ENCODE measurements at regions not wholly inside any gene's neighbourhood (a gene's known extent, or its start where the extent isn't known, plus 50 kb on each side); places are given as distances from the start of the nearest gene placed in this dataset.
"Not testable (repeated sequence)": the region's sequence is repeated elsewhere in the genome, so short reads cannot be mapped to it uniquely, and the experiment has no call there.

DNA sequence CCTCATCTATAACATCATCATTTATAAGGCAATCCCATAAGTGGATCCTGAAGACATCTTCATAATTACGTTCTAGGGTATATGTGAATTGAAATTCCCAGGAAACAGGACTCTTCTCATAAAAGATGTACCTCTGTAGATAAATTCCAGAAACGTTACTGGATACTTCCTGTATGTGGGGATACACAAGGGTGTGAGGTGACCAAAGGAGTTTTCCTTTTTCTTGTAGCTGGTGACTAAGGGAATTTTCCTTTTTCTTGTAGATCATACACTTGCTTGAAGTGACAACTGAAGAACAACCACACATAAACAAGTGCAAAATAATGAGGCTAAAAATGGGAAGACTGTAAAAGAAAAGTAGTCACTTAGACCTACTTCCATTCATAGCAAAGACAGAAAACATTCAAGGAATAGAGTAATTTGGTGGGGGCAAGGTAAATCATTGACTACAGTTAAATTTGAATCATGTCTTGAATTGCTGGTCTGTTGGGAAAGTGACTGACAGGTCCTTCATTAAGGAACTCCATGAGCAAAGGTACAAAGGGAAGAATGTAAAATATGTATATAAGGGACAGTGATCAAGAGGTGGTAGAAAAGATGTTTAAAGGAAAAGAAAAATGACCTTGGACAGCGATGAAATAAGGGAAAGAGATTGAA lies 53.2 kb upstream of the UBE2E3 start:
- DNase-seq: no peak

DNA sequence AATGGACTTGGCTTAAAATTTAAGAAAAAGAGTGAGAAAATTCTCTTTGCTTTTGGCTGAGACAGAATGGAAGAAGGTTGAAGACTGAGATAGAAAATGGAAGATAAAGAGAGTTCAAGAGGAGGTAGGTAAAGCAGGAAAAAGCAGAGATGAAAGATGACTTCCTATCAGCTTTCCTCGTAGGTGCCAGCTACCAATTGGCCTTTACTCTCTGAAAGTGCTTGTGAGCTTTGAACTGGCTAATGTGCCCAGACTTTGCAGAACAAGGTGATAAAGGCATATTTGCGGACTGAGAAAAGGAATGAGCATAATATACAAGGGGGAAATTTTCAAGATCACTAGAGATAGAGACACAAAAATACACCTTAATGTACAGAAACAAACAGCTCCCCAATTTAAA lies 54.7 kb upstream of the UBE2E3 start:
- DNase-seq: no peak

DNA sequence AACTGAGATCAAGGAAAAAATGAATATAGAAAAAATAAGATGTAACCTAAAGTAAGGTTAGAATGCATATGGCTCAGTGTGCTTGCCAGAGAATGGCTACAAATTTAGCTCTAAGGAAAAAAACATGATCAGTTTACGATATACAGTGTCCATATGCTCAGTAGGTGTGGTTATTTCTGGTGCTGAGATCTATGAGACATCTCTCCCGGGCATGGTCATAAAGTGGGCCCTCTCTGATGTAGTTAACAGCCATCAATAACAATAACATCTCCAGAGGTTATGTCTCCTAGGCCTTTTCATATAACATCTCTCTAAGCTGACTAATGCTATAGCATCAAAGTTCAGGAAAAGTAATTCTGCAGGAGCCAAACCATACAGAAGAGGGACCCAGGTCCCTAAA lies 56.3 kb upstream of the UBE2E3 start:
- no peak for DNase-seq

DNA sequence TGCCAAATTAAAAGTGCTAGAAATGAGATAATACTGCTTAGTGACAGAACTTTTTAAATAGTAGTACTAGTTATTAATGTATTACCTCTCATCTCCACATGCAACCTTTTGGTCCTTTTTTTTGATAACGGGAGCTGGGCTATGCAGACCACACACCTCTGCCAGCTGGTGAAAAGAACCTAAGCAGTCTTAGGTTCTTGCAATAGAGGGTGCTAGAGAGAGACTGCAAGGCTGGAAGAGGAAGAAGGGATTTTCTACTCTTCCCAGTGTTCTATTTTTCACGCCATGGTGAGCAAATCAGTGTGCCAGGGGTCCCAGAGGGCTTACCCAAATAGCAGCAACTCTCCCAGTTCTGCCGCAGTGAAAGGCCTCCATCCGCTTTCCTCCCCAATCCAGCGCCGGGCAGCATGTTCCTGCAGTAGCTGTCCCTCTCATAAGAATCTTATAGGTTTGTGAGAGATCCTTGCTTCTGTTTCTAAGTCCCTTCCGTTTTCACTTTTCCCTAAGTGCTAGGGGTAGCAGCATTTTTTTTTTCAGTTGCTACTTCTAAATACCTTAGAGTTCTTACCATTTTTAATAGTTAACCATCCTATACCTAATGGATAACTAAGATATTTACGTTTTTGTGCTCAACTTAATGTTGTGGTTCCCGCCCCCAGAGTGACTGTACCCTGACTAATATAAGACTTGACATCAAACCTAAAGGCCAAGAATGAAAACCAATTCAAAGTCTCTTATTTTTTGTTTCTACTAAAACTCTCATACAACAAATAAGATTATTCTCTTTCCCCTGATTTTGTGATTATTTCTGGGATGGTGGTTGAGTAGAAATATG lies 69.4 kb upstream of the UBE2E3 start:
- DNase-seq: no peak

DNA sequence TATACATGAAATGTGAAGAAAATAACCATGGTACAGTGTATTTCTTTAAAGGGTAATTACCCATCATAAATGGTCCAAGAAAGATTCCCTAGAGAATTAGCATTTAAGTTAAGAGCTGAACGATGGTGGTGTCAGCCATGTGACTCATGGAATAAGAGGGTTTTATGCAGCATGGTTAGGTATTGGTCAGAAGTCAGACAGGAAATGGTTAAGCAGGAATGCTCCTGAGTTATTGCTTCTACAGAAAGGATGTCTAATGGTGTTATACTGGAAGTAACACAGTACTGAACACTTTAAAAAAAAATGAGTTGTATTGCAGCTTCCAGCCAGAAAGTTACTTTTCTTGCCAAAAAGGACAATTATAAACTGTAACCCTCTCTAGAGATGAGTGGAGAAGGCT lies 72.7 kb upstream of the UBE2E3 start:
- DNase-seq: no peak

DNA sequence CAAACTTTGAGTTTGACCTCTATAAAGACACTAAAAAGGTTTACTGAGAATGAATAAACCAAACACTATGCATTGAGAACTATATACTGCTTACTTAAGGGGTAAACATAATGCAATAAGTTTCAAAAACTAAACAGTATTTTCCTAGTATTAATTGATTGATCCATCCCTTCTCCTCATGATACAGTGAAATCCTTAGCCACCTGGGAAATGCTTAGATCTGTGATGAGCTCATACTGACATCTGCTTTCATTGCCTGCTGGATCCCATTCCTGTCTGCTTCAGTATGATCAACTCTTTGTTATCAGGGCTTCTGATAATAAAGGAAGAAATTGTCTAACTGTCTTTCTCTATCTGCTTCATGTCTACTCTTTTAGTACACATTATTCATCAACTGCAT lies 74.9 kb upstream of the UBE2E3 start:
- peak; percentile 6 for DNase-seq

DNA sequence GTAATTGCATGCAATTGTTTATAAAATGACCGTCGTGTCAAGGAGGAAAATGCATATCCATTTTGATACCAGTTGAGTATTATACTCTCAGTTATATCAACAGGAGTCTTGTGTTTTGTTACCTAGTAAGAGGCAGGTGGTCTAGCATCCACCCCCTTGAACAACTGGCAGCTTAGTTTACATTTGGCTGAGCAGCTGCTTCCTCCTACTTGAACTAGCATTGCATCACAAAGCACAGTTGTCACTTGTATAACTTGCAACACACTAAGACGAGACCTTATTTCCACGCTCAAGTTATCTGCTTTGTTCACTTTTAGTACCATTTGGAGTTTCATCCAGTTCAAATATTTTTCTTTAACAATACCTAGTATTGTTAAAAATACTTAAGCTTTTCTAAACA lies 75.4 kb upstream of the UBE2E3 start:
- DNase-seq: peak; percentile 6

DNA sequence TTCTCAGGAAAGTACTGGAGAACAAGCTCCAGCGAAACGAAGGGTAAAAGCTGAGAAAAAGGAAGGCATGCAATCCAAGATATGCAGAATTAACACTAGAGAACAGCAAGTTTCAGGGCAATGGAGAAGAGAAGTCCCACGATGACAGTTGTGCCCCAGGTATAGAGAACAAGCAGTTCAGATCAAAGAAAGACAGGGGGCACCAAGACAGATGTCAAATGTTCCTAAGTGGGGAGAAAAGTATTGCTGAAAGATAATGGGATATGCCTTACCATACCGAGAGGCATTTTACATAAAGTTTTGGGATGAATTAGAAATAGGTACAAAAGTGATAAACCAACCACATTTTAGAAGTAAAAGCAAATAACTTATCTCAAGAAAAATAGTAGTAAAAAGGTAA lies 79.1 kb upstream of the UBE2E3 start:
- DNase-seq: no peak

DNA sequence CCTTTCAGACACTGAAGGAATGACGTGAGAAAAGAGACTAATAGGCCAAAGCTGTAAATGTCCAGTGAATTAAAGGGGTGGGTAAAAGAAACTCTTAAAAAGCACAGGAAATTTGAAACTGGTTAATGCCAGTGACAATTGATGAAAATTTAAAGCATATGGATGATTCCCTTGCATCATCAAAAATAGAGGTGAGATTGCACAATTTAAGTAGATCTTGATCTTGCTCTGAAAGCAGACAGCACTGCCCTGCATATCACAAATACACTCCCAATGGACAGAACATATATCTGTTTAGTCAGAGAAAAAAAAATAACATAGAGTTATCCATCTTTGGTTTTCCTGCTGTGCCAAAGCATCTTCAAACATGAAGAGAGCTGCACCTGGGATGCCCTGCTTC lies 86.7 kb upstream of the UBE2E3 start:
- DNase-seq: no peak

DNA sequence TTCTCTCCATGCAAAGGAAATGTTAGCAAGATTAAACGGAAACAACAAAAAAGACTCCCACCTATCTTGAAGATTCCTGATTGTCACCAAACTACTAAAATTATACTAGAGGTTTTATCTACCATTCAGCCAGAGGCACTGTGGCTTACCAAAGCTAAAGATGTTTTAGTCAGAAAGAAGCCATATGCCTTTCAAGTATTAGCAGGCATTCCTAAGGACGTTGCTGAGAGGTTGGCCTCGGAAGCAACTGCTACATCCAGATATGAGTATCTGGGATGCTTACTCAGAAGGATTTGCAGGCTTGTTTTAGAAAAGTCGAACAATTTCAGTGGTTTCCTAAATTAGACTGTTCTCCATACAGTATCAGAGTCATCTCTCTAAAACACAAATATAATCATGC lies 88.3 kb upstream of the UBE2E3 start:
- no peak for DNase-seq

DNA sequence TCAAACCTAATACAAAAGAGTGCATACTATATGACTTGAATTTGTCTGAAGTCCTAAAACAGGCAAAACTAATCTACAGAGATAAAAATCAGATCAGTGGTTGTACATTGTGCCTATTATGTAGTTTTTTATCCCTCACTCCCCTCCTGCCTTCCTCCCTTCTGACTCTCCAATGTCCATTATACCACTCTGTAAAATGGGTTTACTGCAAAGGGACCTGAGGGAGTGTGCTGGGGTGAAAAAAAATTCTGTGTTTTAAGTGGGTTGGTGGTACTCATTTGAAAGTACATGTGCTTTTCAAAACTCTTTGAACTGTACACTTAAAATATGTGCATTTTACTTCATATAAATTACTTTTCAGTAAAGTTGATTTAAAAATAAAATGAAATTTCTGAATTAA lies 89.0 kb upstream of the UBE2E3 start:
- DNase-seq: no peak

DNA sequence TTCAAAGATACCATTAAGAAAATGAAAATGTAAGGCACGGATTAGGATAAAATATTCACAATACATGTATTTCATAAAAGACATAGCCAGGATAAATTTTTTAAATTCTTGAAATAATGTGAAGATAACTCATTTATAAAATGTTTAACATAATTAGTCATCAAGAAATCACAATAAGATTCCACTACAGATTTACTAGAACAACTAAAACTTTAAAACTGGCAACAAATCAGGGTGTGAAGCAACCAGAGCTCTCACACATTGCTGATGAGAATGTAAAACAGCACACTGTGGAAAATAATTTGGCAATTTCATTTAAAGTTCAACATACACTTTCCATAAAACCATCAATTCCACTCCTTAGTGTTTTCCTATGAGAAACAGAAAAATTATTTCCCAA lies 89.6 kb upstream of the UBE2E3 start:
- no peak for DNase-seq

DNA sequence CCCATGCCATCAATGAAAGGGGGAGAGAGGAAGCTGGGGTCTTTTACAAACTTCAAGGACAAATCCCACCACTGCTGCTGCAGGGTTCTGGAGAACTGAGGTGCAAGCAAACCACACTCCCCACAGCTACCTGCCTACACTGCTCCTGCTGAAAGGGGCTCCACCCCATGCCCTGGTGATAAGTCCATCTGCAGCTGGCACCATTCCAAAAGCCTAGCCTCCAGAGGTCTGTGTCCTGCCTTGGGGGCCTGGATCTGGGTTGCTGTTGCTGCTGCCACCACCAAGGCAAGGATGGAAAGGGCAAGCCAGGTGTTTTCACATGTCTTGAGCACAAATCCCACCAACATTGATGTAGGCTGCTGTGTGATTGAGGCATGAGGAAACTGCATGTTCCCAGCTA lies 97.4 kb upstream of the UBE2E3 start:
- DNase-seq: no peak

DNA sequence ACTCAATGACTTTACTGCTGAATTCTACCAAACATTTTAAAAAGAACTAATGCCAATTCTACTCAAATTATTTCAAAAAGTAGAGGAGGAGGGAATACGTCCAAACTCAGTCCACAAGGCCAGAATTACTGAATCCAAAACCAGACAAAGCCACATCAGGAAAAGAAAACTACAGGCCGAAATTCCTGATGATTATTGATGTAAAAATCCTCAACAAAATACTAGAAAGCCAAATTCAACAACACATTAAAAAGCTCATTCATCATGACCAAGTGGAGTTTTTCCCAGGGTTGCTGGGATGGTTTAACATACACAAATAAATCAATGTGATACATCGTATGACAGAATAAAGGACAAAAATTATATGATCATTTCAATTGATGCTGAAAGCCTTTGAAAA lies 103.9 kb upstream of the UBE2E3 start:
- no peak for DNase-seq

DNA sequence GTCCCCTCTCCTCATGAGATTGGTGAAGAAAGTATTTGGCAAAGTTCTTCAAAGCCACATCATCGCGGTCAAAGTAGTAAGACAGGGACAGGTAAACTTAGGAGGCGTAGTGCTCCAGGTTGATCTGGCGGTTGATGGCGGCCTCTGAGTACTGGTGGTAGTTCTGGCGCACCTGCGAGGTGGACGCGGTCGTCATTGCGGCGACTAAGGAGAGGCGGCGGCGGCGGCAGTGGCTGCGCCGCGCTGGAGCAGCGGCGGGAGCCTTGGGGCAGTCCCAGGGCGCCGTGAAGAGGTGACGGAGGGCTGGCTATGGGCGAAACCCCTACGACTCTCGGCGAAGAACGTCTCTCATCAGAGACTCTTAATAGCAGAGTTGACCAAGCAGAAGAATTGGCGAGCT lies 107.2 kb upstream of the UBE2E3 start:
- no peak for DNase-seq

DNA sequence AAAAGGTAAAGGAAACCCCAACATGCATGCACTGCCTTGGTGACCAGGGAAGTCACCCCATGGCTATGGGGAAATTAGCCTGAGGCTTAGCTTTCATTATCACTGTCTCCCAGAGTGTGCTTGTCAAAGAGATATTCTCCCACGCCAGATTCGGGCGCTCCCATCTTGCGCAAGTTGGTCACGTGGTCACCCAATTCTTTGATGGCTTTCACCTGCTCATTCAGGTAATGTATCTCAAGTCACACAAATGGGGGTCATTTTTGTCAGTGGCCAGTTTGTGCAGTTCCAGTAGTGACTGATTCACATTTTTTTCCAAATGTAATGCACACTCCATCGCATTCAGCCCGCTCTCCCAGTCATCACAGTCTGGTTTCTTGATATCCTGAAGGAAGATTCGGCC lies 107.6 kb upstream of the UBE2E3 start:
- not testable (repeated sequence) for DNase-seq

DNA sequence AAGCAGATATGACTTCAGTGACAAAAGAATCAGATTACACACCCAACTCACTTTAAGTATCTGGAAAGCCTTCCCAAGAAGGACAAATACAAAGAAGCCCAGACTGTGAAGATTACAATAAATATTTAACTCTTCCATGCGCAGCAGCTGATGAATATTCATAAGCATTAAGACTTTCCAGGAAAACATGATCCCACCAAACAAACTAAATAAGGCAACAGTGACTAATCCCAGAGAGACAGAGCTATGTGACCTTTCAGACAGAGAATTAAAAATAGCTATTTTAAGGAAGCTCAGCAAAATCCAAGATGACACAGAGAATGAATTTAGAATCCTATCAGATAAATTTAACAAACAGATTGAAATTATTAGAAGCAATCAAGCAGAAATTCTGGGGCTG lies 108.2 kb upstream of the UBE2E3 start:
- DNase-seq: no peak

DNA sequence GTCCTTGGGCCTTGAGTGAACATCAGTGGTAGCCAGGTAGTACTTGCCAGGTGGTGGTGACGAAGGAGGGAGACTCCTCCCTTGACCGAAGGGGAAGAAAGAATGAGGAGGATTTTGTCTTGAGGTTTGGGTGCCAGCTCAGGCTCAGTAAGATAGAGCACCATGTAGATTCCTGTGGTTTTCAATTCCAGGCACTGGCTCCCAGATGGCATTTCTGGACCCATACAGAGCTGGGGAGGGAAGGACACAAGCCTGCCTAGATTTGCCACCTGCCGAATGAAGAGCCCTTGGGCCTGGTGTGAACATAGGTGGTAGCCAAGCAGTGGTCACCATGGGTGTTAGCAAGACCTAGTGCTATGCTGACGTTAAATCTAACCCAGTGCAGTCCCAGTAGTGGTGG lies 108.8 kb upstream of the UBE2E3 start:
- no peak for DNase-seq

DNA sequence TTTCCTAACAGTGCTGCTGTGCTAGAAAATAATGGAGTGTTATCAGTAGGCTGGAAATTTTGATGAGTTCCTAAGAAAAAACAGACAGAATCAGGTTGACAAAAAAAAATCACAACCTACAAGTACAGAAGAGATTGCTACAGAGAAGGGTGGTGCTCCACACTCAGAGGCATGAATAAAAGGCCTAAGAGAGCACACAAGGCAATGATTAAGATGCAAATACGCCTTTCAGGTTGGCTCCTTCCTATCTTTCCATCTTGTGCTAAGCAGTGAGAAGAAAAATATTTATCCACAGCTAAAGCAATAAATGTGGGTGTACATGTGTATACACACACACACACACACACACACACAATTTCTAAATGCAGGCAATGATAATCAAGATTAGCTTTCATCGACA lies 130.6 kb upstream of the UBE2E3 start:
- DNase-seq: no peak

DNA sequence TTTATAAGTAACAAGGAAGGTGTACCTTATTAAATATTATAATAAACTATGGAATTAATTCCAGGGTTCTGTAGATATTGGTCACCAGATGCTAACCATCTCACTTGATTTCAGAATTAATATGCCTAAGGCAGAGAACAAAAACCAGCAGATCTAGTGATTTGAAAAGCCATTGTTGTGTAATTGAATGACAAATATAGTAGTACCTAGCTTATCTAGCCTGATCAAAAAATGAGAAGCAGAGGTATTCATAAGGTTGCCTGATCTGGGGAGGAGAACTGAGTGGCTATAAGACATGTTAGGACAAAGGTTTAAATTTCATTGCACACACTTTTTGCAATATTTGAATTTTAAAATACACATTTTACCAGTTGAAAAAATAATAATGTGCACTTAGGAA lies 132.0 kb upstream of the UBE2E3 start:
- no peak for DNase-seq

DNA sequence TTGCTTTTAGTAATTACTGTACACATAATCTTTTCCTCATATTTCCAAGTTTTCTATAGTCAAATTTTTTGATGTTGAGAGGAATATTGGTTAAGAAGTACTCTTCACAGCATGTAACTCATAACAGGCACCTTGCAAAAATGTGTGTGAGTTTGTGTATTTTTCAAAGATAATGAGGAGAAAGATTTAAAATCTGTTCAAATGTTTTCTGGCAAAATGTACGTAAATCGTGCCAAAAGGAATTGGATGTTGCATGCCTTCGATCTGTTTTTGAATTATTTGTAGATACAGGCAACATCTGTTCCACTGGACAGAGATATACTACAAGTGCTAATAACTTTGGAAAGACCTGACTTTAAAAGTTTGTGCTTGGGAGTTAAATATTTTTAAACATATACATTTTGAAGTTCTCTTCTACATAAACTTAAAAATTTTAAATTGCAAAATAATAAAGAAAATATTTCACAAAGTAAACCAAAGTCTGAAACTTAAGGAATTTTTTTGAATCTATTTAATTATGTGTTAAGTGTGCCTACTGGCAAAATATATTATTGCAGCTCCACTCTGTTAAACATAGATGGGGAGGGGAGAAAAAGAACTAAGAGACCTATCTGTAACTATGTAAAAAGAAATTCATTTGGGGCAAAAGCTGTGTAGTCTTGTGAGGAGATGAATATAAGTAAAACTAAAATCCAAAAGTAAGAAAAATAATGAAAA lies 133.5 kb upstream of the UBE2E3 start:
- DNase-seq: peak; percentile 6

DNA sequence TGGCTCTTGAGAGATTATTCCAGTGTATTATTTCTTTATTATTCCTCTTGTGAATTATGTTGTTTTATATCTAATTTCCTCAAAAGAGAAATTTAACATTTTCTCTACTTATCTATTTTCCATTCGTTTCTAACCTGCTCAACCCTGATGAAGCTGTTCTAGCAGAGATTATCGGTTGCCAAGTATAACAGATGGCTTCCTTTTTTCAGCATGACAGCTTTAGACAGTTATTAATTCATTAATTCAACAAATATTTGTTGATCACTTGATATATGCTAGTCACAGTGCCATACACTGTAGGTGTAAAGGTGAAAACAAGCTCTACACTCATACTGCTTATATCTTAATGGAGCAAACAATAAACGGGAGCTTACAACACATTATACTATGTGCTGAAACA lies 137.9 kb upstream of the UBE2E3 start:
- peak; percentile 98 for DNase-seq

DNA sequence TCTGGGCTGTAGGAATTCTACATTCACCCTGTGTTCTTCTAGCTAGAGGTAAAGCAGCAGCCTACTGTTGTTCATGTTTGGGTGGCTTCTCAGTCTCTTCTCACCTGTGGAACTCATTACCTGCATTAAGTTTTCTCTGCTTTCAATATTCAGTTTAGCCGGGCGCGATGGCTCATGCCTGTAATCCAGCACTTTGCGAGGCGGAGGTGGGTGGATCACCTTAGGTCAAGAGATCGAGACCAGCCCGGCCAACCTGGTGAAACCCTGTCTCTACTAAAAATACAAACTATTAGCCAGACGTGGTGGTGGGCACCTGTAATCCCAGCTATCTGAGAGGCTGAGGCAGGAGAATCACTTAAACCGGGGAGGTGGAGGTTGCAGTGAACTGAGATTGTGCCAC lies 139.8 kb upstream of the UBE2E3 start:
- DNase-seq: no peak

DNA sequence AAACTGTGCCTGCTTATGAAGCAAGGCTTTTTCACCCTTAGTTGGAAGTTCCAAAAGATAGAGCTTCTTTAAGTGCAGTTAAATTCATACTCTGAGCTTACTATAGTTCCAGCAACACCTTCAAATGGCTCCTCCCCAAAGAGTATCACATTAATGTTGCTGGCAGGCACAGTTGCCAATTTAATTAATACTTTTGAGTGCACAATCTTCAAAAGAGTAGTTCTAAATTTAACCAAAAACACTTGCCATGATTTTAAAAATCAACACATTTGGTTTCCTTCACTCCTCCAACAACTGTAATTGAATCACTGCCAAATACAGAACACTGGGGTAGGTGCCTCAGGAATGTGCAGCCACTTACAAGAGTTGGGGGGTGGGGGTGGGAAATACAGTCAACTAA lies 150.6 kb upstream of the UBE2E3 start:
- DNase-seq: no peak
